ENCODE measurements at regions not wholly inside any gene's neighbourhood (a gene's known extent, or its start where the extent isn't known, plus 50 kb on each side); places are given as distances from the start of the nearest gene placed in this dataset.
"Not testable (repeated sequence)": the region's sequence is repeated elsewhere in the genome, so short reads cannot be mapped to it uniquely, and the experiment has no call there.

- no CpG with 5 or more reads among the region's 10 CpGs for WGBS, 2 donors (ENCODE audit: extremely low coverage in 2 of 2, insufficient read length in 2 of 2, insufficient replicate concordance in 1 of 2)
- H3K18ac ChIP-seq (ENCODE audit: low read length); H2BK15ac ChIP-seq (ENCODE audit: low read length); H3K4ac ChIP-seq (ENCODE audit: low read length); H2BK120ac ChIP-seq (ENCODE audit: low read depth, low read length); H3K9me3 ChIP-seq (replicated peaks in 1 of 2; ENCODE audit: control insufficient read depth in 2 of 2, insufficient read depth in 1 of 2, low read depth in 1 of 2, low read length in 2 of 2); H4K91ac ChIP-seq (ENCODE audit: low read depth, low read length, poor library complexity); H2AFZ ChIP-seq (ENCODE audit: low read length); H4K8ac ChIP-seq (ENCODE audit: low read depth, low read length); H3K4me1 ChIP-seq (ENCODE audit: control insufficient read depth in 2 of 2, insufficient read depth in 1 of 2, low read depth in 1 of 2, low read length in 2 of 2); H3K9ac ChIP-seq (ENCODE audit: low read depth, low read length, poor library complexity); H2BK12ac ChIP-seq (ENCODE audit: low read length); H3K27ac ChIP-seq (replicated peaks; ENCODE audit: low read length); H2BK5ac ChIP-seq (ENCODE audit: low read length); H3K4me2 ChIP-seq (ENCODE audit: insufficient read depth, low read length, poor library complexity, severe bottlenecking); H3K36me3 ChIP-seq (replicated peaks in 1 of 2; ENCODE audit: control insufficient read depth in 2 of 2, insufficient read depth in 2 of 2, low read length in 2 of 2); H3K23ac ChIP-seq (ENCODE audit: low read depth, low read length, poor library complexity); DNase-seq (ENCODE audit: low spot score); H3K79me1 ChIP-seq (ENCODE audit: low read depth, low read length); H3K4me3 ChIP-seq (ENCODE audit: low read length in 2 of 2); H3K14ac ChIP-seq (ENCODE audit: low read length); H2AK5ac ChIP-seq (ENCODE audit: low read depth, low read length): not testable (repeated sequence)
- peaks cover 0 to 16% (median 0%) of the 10 kb centered on the region in 3 experiments for H3K27me3 ChIP-seq (ENCODE audit: control insufficient read depth in 3 of 3, insufficient read depth in 3 of 3, low read depth in 1 of 3, low read length in 3 of 3)
Observed at GRCh38 chr7:37656-38055, 154.7 kb upstream of the FAM20C start.

DNA sequence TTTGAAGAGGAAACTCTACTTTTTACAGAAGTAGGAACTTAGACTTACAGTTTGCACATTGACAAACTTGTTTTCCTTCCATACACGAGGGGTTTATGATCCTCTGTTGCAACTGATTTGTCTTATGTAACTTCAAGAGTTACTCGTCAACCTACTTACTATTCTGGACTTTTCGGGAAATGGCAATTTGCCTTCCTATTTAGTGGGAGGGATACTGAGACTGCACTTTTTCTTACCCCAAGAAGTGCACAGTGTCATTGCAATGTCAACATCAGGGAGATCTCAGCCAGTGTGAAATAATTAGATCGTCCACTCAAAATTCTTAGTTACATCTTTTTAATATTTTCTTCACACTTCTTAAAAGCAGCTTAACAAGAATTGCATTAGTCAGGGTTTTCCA is 153.9 kb upstream of the FAM20C start:
- not testable (repeated sequence) for DNase-seq (ENCODE audit: low spot score); H4K91ac ChIP-seq (ENCODE audit: low read depth, low read length, poor library complexity); H2BK5ac ChIP-seq (ENCODE audit: low read length); H3K23ac ChIP-seq (ENCODE audit: low read depth, low read length, poor library complexity); H2BK12ac ChIP-seq (ENCODE audit: low read length); H3K18ac ChIP-seq (ENCODE audit: low read length); H3K14ac ChIP-seq (ENCODE audit: low read length); H2BK15ac ChIP-seq (ENCODE audit: low read length); H3K4me2 ChIP-seq (ENCODE audit: insufficient read depth, low read length, poor library complexity, severe bottlenecking); H3K4me3 ChIP-seq (ENCODE audit: low read length in 2 of 2); H3K27ac ChIP-seq (replicated peaks; ENCODE audit: low read length); H2AK5ac ChIP-seq (ENCODE audit: low read depth, low read length); H3K9me3 ChIP-seq (replicated peaks in 1 of 2; ENCODE audit: control insufficient read depth in 2 of 2, insufficient read depth in 1 of 2, low read depth in 1 of 2, low read length in 2 of 2); H2BK120ac ChIP-seq (ENCODE audit: low read depth, low read length); H3K4ac ChIP-seq (ENCODE audit: low read length); H3K79me1 ChIP-seq (ENCODE audit: low read depth, low read length); H3K9ac ChIP-seq (ENCODE audit: low read depth, low read length, poor library complexity); H4K8ac ChIP-seq (ENCODE audit: low read depth, low read length); H2AFZ ChIP-seq (ENCODE audit: low read length); H3K36me3 ChIP-seq (replicated peaks in 1 of 2; ENCODE audit: control insufficient read depth in 2 of 2, insufficient read depth in 2 of 2, low read length in 2 of 2); H3K4me1 ChIP-seq (ENCODE audit: control insufficient read depth in 2 of 2, insufficient read depth in 1 of 2, low read depth in 1 of 2, low read length in 2 of 2)
- H3K27me3 ChIP-seq (ENCODE audit: control insufficient read depth in 3 of 3, insufficient read depth in 3 of 3, low read depth in 1 of 3, low read length in 3 of 3), result peaks cover 0 to 21% (median 0%) of the 10 kb centered on the region in 3 experiments
- no CpG with 5 or more reads among the region's 4 CpGs for WGBS, 2 donors (ENCODE audit: extremely low coverage in 2 of 2, insufficient read length in 2 of 2, insufficient replicate concordance in 1 of 2)

DNA sequence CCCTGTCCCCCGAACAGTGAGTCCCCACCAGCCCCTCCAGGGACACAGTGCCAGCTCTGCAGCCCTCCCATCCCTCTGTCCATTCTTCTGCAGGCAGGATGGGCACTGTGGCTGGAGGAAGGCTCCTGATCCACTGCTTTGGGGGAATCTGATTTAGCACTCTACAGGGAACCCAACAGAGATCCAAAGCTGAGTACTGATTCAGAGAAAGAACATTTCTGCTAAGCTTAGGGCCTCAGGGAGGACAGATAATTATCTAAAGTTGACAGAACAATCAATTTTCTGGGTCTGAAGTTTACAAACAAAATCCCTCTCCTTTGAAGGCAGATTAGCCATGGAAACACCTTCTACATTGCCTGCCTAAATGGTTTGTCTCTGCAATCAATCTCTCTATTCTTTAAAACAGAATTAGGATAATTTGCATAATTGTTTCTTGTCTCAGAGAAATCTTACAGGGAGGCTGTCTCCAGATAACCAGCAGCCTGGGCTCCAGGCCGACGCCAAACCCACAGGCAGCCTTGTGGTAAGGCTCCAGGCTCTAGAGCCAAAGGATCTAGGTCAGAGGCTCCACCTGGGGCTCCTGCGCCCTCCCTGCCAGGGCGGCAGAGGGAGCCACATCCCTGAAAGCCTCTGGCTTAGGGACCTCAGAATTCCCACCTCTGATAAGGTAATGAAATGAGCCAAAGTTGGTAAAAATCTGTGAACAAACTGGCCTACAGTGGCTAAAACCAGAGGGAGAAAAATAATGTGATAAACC is 152.2 kb upstream of the FAM20C start:
- H3K18ac ChIP-seq (ENCODE audit: low read length); H3K79me1 ChIP-seq (ENCODE audit: low read depth, low read length); H4K8ac ChIP-seq (ENCODE audit: low read depth, low read length); H3K4me2 ChIP-seq (ENCODE audit: insufficient read depth, low read length, poor library complexity, severe bottlenecking); H3K9me3 ChIP-seq (replicated peaks in 1 of 2; ENCODE audit: control insufficient read depth in 2 of 2, insufficient read depth in 1 of 2, low read depth in 1 of 2, low read length in 2 of 2); H3K27ac ChIP-seq (replicated peaks; ENCODE audit: low read length); DNase-seq (ENCODE audit: low spot score); H2BK120ac ChIP-seq (ENCODE audit: low read depth, low read length); H3K4me3 ChIP-seq (ENCODE audit: low read length in 2 of 2); H2AK5ac ChIP-seq (ENCODE audit: low read depth, low read length); H3K4ac ChIP-seq (ENCODE audit: low read length); H3K23ac ChIP-seq (ENCODE audit: low read depth, low read length, poor library complexity); H3K9ac ChIP-seq (ENCODE audit: low read depth, low read length, poor library complexity); H2AFZ ChIP-seq (ENCODE audit: low read length); H3K14ac ChIP-seq (ENCODE audit: low read length); H2BK5ac ChIP-seq (ENCODE audit: low read length); H2BK15ac ChIP-seq (ENCODE audit: low read length); H3K4me1 ChIP-seq (ENCODE audit: control insufficient read depth in 2 of 2, insufficient read depth in 1 of 2, low read depth in 1 of 2, low read length in 2 of 2); H3K36me3 ChIP-seq (replicated peaks in 1 of 2; ENCODE audit: control insufficient read depth in 2 of 2, insufficient read depth in 2 of 2, low read length in 2 of 2); H4K91ac ChIP-seq (ENCODE audit: low read depth, low read length, poor library complexity); H2BK12ac ChIP-seq (ENCODE audit: low read length): not testable (repeated sequence)
- WGBS, 2 donors (ENCODE audit: extremely low coverage in 2 of 2, insufficient read length in 2 of 2, insufficient replicate concordance in 1 of 2), result no CpG with 5 or more reads among the region's 5 CpGs
- H3K27me3 ChIP-seq (ENCODE audit: control insufficient read depth in 3 of 3, insufficient read depth in 3 of 3, low read depth in 1 of 3, low read length in 3 of 3), result peaks cover 0 to 34% (median 0%) of the 10 kb centered on the region in 3 experiments

GRCh38 chr7:40799-41750 is 151.3 kb upstream of the FAM20C start:
- H3K27me3 ChIP-seq (ENCODE audit: control insufficient read depth in 3 of 3, insufficient read depth in 3 of 3, low read depth in 1 of 3, low read length in 3 of 3), result peaks cover 0 to 43% (median 0%) of the 10 kb centered on the region in 3 experiments
- H3K9ac ChIP-seq (ENCODE audit: low read depth, low read length, poor library complexity), result no peak overlapping the region
- H3K79me1 ChIP-seq (ENCODE audit: low read depth, low read length), result no peaks in the 10 kb centered on the region
- WGBS, 2 donors (ENCODE audit: extremely low coverage in 2 of 2, insufficient read length in 2 of 2, insufficient replicate concordance in 1 of 2), result no CpG with 5 or more reads among the region's 16 CpGs
- H4K8ac ChIP-seq (ENCODE audit: low read depth, low read length), result no peak overlapping the region
- H3K4me2 ChIP-seq (ENCODE audit: insufficient read depth, low read length, poor library complexity, severe bottlenecking), result no peak overlapping the region
- no peak overlapping the region for H4K91ac ChIP-seq (ENCODE audit: low read depth, low read length, poor library complexity)
- H2BK12ac ChIP-seq (ENCODE audit: low read length), result no peak overlapping the region
- H2AFZ ChIP-seq (ENCODE audit: low read length), result no peak overlapping the region
- H3K4me3 ChIP-seq (ENCODE audit: low read length in 2 of 2), result no peak overlapping the region
- no peak overlapping the region for H2BK120ac ChIP-seq (ENCODE audit: low read depth, low read length)
- no peak overlapping the region for H2AK5ac ChIP-seq (ENCODE audit: low read depth, low read length)
- H3K36me3 ChIP-seq (replicated peaks in 1 of 2; ENCODE audit: control insufficient read depth in 2 of 2, insufficient read depth in 2 of 2, low read length in 2 of 2), result no peaks in the 10 kb centered on the region
- no peak overlapping the region for H3K27ac ChIP-seq (replicated peaks; ENCODE audit: low read length)
- peaks cover 0 to 8% of the 10 kb centered on the region in 2 donors for H3K4me1 ChIP-seq (ENCODE audit: control insufficient read depth in 2 of 2, insufficient read depth in 1 of 2, low read depth in 1 of 2, low read length in 2 of 2)
- no peak overlapping the region for H3K18ac ChIP-seq (ENCODE audit: low read length)
- H2BK5ac ChIP-seq (ENCODE audit: low read length), result no peak overlapping the region
- no peak overlapping the region for H3K14ac ChIP-seq (ENCODE audit: low read length)
- H2BK15ac ChIP-seq (ENCODE audit: low read length), result no peak overlapping the region
- no peak for DNase-seq (ENCODE audit: low spot score)
- no peak overlapping the region for H3K4ac ChIP-seq (ENCODE audit: low read length)
- no peaks in the 10 kb centered on the region for H3K9me3 ChIP-seq (replicated peaks in 1 of 2; ENCODE audit: control insufficient read depth in 2 of 2, insufficient read depth in 1 of 2, low read depth in 1 of 2, low read length in 2 of 2)
- no peak overlapping the region for H3K23ac ChIP-seq (ENCODE audit: low read depth, low read length, poor library complexity)

Measured in neuronal stem cell (in vitro differentiated cells).